ENCODE measurements at regions not wholly inside any gene's neighbourhood (a gene's known extent, or its start where the extent isn't known, plus 50 kb on each side); places are given as distances from the start of the nearest gene placed in this dataset.

- Histone ChIP-seq H3K27me3 (ENCODE audit: insufficient read depth) (no peaks in the 10 kb centered on the region), H4K20me1 (ENCODE audit: insufficient read depth) (no peaks in the 10 kb centered on the region), H3F3A (replicated peaks; ENCODE audit: insufficient read depth) (no peaks in the 10 kb centered on the region), H3K36me3 (replicated peaks in 1 of 2; ENCODE audit: control insufficient read depth in 1 of 2, insufficient read depth in 2 of 2, low read length in 1 of 2) (no peaks in the 10 kb centered on the region), H3K79me2 (ENCODE audit: insufficient read depth) (no peaks in the 10 kb centered on the region), H3K9me2 (no peaks in the 10 kb centered on the region), H3K9me3 (no peaks in the 10 kb centered on the region), H3K27ac (ENCODE audit: low read depth in 2 of 2, low read length in 1 of 2) (no peak overlapping the region), H2AFZ (ENCODE audit: low read depth) (no peak overlapping the region), H3K4me2 (no peak overlapping the region), H3K9ac (no peak overlapping the region), H3K4me1 (ENCODE audit: control insufficient read depth in 1 of 2, insufficient read depth in 2 of 2, low read depth in 1 of 2, low read length in 1 of 2) (no peaks in the 10 kb centered on the region), H3K4me3 (ENCODE audit: low read depth in 2 of 2, low read length in 1 of 2) (no peak overlapping the region)
- ChIA-PET POLR2A (no interaction called here), CTCF (no interaction called here)
- no peak for DNase-seq
- WGBS (ENCODE audit: low lambda C conversion rate) = 30% methylated on average over 1 of the region's 1 CpG
- TF ChIP-seq NFIC (IDR thresholded peaks at IDR 0.05; ENCODE audit: borderline replicate concordance) (no peak), REST (IDR thresholded peaks at IDR 0.05; ENCODE audit: low read depth, low read length) (no peak), CHD2 (IDR thresholded peaks at IDR 0.05; ENCODE audit: low read length, partially characterized antibody) (no peak), YY1 (IDR thresholded peaks at IDR 0.05; ENCODE audit: low read depth) (no peak), EZH2phosphoT487 (IDR thresholded peaks at IDR 0.05; ENCODE audit: borderline replicate concordance, low read depth) (no peak), TEAD4 (IDR thresholded peaks at IDR 0.05; ENCODE audit: borderline replicate concordance, insufficient read depth) (no peak), NRF1 (IDR thresholded peaks at IDR 0.05; ENCODE audit: low read depth, low read length) (no peak)
- TF ChIP-seq, protein P1, sequence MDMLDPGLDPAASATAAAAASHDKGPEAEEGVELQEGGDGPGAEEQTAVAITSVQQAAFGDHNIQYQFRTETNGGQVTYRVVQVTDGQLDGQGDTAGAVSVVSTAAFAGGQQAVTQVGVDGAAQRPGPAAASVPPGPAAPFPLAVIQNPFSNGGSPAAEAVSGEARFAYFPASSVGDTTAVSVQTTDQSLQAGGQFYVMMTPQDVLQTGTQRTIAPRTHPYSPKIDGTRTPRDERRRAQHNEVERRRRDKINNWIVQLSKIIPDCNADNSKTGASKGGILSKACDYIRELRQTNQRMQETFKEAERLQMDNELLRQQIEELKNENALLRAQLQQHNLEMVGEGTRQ (IDR thresholded peaks at IDR 0.05; ENCODE audit: borderline replicate concordance, low read depth, low read length) = no peak
- TF ChIP-seq, protein P2, sequence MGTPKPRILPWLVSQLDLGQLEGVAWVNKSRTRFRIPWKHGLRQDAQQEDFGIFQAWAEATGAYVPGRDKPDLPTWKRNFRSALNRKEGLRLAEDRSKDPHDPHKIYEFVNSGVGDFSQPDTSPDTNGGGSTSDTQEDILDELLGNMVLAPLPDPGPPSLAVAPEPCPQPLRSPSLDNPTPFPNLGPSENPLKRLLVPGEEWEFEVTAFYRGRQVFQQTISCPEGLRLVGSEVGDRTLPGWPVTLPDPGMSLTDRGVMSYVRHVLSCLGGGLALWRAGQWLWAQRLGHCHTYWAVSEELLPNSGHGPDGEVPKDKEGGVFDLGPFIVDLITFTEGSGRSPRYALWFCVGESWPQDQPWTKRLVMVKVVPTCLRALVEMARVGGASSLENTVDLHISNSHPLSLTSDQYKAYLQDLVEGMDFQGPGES (IDR thresholded peaks at IDR 0.05; ENCODE audit: low read depth, low read length) = no peak
- TF ChIP-seq, protein P3, sequence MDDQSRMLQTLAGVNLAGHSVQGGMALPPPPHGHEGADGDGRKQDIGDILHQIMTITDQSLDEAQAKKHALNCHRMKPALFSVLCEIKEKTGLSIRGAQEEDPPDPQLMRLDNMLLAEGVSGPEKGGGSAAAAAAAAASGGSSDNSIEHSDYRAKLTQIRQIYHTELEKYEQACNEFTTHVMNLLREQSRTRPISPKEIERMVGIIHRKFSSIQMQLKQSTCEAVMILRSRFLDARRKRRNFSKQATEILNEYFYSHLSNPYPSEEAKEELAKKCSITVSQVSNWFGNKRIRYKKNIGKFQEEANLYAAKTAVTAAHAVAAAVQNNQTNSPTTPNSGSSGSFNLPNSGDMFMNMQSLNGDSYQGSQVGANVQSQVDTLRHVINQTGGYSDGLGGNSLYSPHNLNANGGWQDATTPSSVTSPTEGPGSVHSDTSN (IDR thresholded peaks at IDR 0.05) = no peak
- TF ChIP-seq, protein P4, sequence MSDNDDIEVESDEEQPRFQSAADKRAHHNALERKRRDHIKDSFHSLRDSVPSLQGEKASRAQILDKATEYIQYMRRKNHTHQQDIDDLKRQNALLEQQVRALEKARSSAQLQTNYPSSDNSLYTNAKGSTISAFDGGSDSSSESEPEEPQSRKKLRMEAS (IDR thresholded peaks at IDR 0.05; ENCODE audit: low read depth) = no peak
These were observed 208.5 kb upstream of the E2F7 start for GRCh38 chr12:77273898-77274297.
